ENCODE measurements at regions not wholly inside any gene's neighbourhood (a gene's known extent, or its start where the extent isn't known, plus 50 kb on each side); places are given as distances from the start of the nearest gene placed in this dataset.

- H3K4me1 ChIP-seq (ENCODE audit: insufficient read depth), result no peaks in the 10 kb centered on the region
- no peak overlapping the region for H2AFZ ChIP-seq
- no peak overlapping the region for H3K4me3 ChIP-seq
- no peak for ATAC-seq
- H4K20me1 ChIP-seq (replicated peaks; ENCODE audit: insufficient read depth), result no peaks in the 10 kb centered on the region
- no peak overlapping the region for H3K4me2 ChIP-seq
- no peak overlapping the region for H3K27ac ChIP-seq (ENCODE audit: low read depth)
- H3K27me3 ChIP-seq (ENCODE audit: insufficient read depth), result no peaks in the 10 kb centered on the region
- no peaks in the 10 kb centered on the region for H3F3A ChIP-seq (replicated peaks; ENCODE audit: low read depth)
- no peak for DNase-seq (ENCODE audit: low spot score)
- Mint-ChIP-seq H3K9me3 (peaks cover 28% of the 10 kb centered on the region), H3K27me3 (ENCODE audit: insufficient read depth, low read depth, poor library complexity) (no peaks in the 10 kb centered on the region), H3K27ac (no peak overlapping the region), H3K36me3 (ENCODE audit: low read depth) (peaks cover 14% of the 10 kb centered on the region; the same call in 2 of the 3 replicates), H3K4me3 (no peak overlapping the region), H3K4me1 (no peaks in the 10 kb centered on the region)
- H3K9me2 ChIP-seq (ENCODE audit: insufficient read depth), result peaks cover 9% of the 10 kb centered on the region; the same call in 1 of the 2 replicates
- H3K79me2 ChIP-seq (replicated peaks; ENCODE audit: insufficient read depth), result no peaks in the 10 kb centered on the region
- TF ChIP-seq CTCF (conservative IDR thresholded peaks at IDR 0.05; ENCODE audit: low read depth in 2 of 2) (no peak), CREB1 (CRISPR knock-in tag; IDR thresholded peaks at IDR 0.05; ENCODE audit: low read depth) (no peak), POLR2AphosphoS5 (IDR thresholded peaks at IDR 0.05; ENCODE audit: low read depth) (no peak), EZH2 (IDR thresholded peaks at IDR 0.05; ENCODE audit: low read depth, unreplicated experiment) (no peak), ETS1 (IDR thresholded peaks at IDR 0.05) (no peak), ZNF114 (CRISPR knock-in tag; IDR thresholded peaks at IDR 0.05) (no peak), ZNF462 (CRISPR knock-in tag; IDR thresholded peaks at IDR 0.05) (no peak), STAT1 (IDR thresholded peaks at IDR 0.05; ENCODE audit: unreplicated experiment) (no peak), REST (IDR thresholded peaks at IDR 0.05; ENCODE audit: unreplicated experiment) (no peak), JUNB (IDR thresholded peaks at IDR 0.05; ENCODE audit: unreplicated experiment) (no peak), ZNF331 (CRISPR knock-in tag; IDR thresholded peaks at IDR 0.05; ENCODE audit: low read depth) (no peak), NANOG (IDR thresholded peaks at IDR 0.05; ENCODE audit: borderline replicate concordance) (no peak)
- H3K36me3 ChIP-seq (ENCODE audit: insufficient read depth), result peaks cover 6% of the 10 kb centered on the region; the same call in 1 of the 2 replicates
Observed at GRCh38 chr10:108252771-108253170, 1088.3 kb upstream of the SORCS1 start.

Measured in GM23338 (cell line).